NK-92 treated with Interleukin-12 subunit alpha and Interleukin-12 subunit beta, amount 100 ng/mL, for 24 hours (cell line): ENCODE measurements at regions not wholly inside any gene's neighbourhood (a gene's known extent, or its start where the extent isn't known, plus 50 kb on each side); places are given as distances from the start of the nearest gene placed in this dataset.

ENCODE experiments used
- DNase-seq: peaks from one replicate; lab custom pipeline; 2025; lab: John Stamatoyannopoulos, UW

DNA sequence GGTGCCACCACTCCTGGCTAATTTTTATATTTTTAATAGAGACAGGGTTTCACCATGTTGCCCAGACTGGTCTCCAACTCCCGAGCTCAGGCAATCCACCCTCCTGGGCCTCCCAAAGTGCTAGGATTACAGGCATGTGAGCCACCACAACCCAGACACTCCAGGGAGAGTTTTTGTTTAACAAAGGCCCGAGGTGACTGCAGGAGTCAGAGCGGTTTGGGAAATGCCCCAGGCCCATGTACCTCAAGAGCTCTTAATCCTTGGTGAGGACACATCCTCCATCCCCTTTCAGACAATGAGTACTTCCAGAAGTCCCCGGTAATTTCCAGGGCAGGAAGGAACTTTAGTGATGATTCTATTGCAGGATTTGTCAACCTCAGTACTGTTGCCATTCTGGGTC is 176.0 kb downstream of the ESRRB start:
- no peak for DNase-seq

- DNase-seq = no peak
Observed at GRCh38 chr14:76564471-76565422, 188.8 kb downstream of the ESRRB start.

GRCh38 chr14:76566439-76566838 is 190.5 kb downstream of the ESRRB start:
- DNase-seq = no peak

DNA sequence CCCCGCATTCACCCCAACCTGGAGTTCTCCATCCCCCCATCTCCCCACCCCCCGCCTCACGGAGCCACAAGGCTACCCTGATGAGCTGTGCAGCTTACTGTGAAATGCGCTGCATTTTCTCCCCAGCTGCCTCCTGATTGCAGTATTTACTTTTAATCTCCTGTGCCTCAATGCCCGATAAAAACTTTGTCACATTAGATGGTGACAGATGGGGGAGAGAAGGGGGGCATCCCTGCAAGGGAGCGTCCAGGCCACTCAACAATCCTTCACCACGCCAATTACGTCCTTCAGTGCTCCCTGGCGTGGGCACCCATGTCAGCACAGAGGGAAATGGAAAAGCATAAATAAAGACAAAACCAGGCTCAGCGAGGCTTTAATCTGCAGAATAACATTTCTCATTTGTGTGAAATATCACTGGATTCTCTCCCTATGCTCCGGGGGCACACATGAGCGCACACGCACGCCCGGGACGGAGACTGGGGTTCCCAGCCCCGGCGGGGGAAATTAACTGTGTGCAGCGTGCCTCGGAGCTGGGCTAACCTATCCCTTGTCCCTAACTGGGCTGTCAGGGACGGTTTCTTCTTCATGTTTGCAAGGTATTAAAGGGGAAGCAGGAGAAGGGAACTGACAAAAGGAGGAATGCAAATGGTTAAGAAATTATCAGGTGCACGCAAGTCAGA is 186.7 kb upstream of the VASH1 start:
- DNase-seq = no peak

DNA sequence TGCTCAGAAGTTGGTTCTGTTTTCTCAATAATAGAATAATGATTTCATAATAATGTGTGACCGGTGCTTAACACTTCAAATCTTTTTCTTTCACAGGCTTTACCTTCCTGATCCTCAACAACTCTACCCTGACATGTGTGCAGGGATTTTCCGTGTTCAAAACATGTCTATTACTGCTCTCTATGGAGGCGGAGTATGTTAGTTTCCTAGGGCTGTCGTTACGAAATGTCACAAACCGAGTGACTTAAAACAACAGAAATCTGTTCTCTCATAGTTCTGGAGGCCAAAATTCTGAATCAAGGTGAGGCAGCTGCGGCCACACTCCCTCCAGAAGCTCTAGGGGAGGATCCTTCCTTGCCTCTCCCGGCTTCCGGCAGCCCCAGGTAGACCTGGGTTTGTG is 186.2 kb upstream of the VASH1 start:
- no peak for DNase-seq

DNA sequence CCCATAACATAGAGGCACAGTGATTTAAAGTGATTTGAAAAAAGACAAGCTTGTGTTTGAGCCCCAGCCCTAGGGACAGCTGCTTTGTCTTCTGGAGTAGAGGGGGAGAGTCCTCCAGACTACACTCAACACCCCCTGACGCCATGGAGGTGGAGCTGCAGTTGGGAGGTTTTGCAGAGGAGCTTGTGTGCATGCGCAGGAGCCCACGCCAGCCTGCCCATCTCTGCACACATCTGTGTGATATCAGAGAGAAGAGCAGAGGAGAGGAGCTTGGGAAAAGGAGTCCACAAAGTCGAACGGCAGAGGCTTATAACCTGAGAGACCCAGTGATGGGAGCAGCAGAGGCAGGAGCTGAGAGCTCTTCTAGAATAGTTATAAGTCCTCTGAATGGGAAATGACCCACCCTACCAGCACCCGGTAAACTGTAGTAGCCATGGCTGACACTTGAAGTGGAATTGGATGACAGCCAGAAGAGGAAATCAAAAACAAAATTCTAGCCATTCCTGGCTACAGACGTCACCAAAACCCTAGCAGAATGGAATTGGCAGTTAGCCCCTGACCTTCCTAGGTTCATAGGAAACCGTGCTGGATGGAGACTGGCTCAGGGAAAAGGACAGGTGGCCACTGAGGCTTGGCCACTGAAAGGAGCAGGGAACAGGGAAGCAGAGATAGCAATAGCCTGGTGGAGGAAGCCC is 185.1 kb upstream of the VASH1 start:
- DNase-seq = no peak

- DNase-seq = no peak
Observed at GRCh38 chr14:76577090-76577489, 184.2 kb upstream of the VASH1 start.

- DNase-seq = no peak
Observed at GRCh38 chr14:76577837-76578236, 183.4 kb upstream of the VASH1 start.

DNA sequence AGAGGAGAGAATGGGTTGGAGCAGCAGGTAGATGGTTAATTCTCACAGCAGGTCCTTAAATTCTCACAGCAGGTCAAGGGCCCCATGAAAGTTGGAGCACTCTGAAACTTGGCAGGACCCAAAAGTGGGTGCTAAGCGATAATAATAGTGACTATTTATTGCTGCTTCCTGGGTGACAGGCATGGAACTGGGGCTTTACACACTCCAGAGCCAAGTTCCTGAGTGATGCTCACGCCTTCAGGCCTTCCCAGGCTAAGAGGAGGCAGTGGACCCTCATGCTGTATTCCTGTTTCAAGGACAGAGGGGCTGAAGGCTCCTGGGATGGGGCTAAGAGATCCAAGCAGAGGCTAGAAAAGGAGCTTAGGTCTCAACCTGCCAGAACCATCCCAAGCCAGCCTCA is 180.9 kb upstream of the VASH1 start:
- DNase-seq = no peak

- no peak for DNase-seq
Observed at GRCh38 chr14:76580967-76581366, 180.3 kb upstream of the VASH1 start.

DNA sequence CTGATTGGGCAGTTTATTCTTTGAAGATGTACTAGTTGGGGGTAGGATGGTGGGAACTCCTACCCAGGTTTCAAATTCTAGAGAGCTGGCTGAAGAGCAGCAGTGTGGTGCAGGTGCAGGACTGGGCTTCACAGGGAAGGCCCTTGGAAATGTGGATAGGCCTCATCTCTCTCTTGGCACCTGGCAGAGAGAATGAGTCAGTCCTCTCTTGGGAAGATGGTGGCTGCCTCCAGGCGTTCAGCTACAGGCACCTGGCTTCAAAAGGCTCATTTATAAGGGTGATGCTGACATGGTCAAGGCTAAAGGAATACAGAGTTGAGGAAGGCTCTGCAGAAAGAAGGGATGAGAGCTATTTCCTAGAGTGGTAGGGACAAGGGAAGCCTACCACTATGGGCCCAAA is 179.7 kb upstream of the VASH1 start:
- DNase-seq = no peak

- DNase-seq = no peak
Observed at GRCh38 chr14:76582447-76582846, 178.8 kb upstream of the VASH1 start.

- no peak for DNase-seq
Observed at GRCh38 chr14:76583174-76583573, 178.1 kb upstream of the VASH1 start.

- DNase-seq = no peak
Observed at GRCh38 chr14:76583805-76584204, 177.5 kb upstream of the VASH1 start.

GRCh38 chr14:76584271-76584702 is 177.0 kb upstream of the VASH1 start:
- DNase-seq = no peak

GRCh38 chr14:76585616-76586015 is 175.7 kb upstream of the VASH1 start:
- DNase-seq = no peak

- no peak for DNase-seq
Observed at GRCh38 chr14:76589246-76589645, 172.0 kb upstream of the VASH1 start.

DNA sequence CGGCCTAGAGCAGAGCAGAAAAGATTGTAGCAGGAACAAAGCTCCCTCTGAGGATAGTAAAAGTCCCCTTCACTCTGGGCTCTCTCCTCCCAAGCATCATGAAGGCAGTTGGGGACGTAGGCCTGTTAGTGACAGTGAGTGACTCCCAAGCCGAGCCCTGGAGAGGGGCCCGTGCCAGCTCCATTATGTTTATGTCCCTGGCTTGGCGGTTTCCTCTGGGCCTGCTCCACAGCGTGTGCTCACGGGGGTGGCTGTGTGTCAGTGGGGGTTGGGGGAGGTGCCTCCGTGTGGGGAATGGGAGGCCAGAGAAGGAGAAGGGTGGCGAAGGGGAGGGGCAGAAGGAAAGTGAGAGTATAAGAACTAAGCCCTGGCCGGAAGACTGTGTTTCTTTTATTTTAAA is 170.0 kb upstream of the VASH1 start:
- no peak for DNase-seq

DNA sequence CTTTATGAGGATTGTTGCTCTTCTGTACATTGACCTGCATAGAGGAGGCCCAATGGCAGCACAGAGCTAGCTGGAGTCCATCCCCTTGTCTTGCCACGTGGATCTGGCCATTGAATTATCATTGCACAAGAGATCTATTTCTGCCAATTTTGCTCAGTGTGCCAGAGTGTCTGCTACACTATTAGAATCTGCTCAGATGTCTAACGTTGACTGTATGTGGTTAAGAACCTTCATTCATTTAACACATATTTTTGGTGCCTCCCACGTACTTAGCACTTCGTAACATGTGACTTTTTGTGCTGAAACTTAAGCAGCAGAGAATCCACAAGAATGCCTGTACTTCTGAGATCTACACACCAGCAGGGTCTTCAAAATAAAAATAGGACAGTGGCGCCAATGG is 166.0 kb upstream of the VASH1 start:
- DNase-seq = no peak

DNA sequence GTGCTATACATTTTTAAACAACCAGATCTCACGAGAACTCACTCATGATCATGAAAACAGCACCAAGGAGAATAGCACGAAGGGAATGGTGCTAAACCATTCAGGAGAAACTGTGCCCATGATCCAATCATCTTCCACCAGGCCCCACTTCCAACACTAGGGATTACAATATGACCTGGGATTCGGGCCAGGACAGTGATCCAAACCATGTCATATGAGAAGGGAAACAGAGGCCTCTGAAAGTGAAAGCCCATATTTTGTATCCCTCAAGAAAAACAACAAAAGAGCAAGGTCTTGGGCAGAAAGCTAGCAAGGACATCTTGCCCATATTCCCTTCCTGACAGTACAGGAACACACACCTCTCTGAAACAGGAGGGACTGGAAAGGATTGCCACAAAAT is 163.9 kb upstream of the VASH1 start:
- DNase-seq = no peak

DNA sequence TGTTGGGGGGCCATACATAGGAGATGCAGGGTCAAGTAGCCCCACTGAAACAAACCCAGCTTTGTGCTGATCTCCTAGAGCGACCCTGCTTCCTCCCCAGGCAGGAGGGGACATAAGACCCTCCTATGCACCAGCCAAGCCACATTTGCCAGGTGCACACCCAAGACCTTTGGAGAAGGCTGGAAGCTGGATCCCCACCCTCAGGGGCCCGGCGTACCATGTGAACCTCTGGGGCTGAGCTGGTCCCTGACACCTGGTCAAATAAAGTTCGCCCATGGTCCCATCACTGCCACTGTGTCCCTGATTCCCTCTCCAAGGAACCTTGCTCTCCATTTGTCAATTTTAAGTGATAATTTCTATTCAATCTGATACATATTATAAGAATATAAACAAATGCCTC is 162.1 kb upstream of the VASH1 start:
- DNase-seq = no peak

GRCh38 chr14:76599559-76600287 is 161.5 kb upstream of the VASH1 start:
- DNase-seq = no peak
